ENCODE measurements at regions not wholly inside any gene's neighbourhood (a gene's known extent, or its start where the extent isn't known, plus 50 kb on each side); places are given as distances from the start of the nearest gene placed in this dataset.

- TF ChIP-seq POLR2A (IDR thresholded peaks at IDR 0.05) (no peak), CTCF (IDR thresholded peaks at IDR 0.05) (no peak)
These were observed 84.1 kb downstream of the AIPL1 start for GRCh38 chr17:6350806-6351205.

All from thyroid gland (tissue), 4 donors.